Tibial artery (tissue), 4 donors: ENCODE measurements at regions not wholly inside any gene's neighbourhood (a gene's known extent, or its start where the extent isn't known, plus 50 kb on each side); places are given as distances from the start of the nearest gene placed in this dataset.

Experiments used
- DNase-seq, 2 donors: peaks; one replicate each; pipeline ENCODE4 v3.0.0-alpha.2; 2019
- H3K27ac ChIP-seq, 2 donors: fragments of 200-600 bp; sonication (generic) in 1 of 2; 1 replicate in 1 of 2; 2 replicates in 1 of 2; pipeline ENCODE4 v1.5.1; 2018 to 2019; ENCODE audit warnings: mild to moderate bottlenecking in 1 of 2
- H3K27me3 ChIP-seq, 2 donors: fragments of 200-600 bp; sonication (generic) in 1 of 2; one replicate each; pipeline versions ENCODE4 v1.5.1 to v1.6.0; 2016 to 2019
- H3K36me3 ChIP-seq, 3 donors: fragments of 200-600 bp; sonication (generic) in 2 of 3; one replicate each; pipeline ENCODE4 v1.5.1; 2016 to 2019; ENCODE audit warnings: mild to moderate bottlenecking in 2 of 3
- H3K4me1 ChIP-seq, 4 donors: fragments of 200-600 bp; sonication (generic) in 2 of 4; 1 replicate in 3 of 4; 2 replicates in 1 of 4; pipeline ENCODE4 v1.5.1; 2016 to 2019
- H3K4me3 ChIP-seq, 2 donors: fragments of 200-600 bp; sonication (generic) in 1 of 2; 1 replicate in 1 of 2; 2 replicates in 1 of 2; pipeline ENCODE4 v1.5.1; 2018 to 2019; ENCODE audit warnings: mild to moderate bottlenecking in 2 of 2
- H3K9me3 ChIP-seq, 3 donors: fragments of 200-600 bp; sonication (generic) in 1 of 3; one replicate each; pipeline ENCODE4 v1.5.1; 2016 to 2019
- CTCF ChIP-seq, 2 experiments: fragments of 200-600 bp in 1 of 2; fragments of 450-650 bp in 1 of 2; IDR thresholded peaks; one replicate each; pipeline ENCODE4 v1.5.1; 2017 to 2019; ENCODE audit warnings: antibody characterized with exemption in 2 of 2, mild to moderate bottlenecking in 1 of 2, moderate library complexity in 1 of 2
- intact Hi-C: fragments of 100-400 bp; cut with DNase I; formaldehyde crosslinking; loops from one replicate; pipeline ENCODE4 v1.15.0; 2023; ENCODE audit warnings: low total_unique reads

- intact Hi-C loops, result no loop called here
- Histone ChIP-seq H3K36me3 (no peaks in the 10 kb centered on the region), H3K27ac (no peak overlapping the region), H3K4me3 (no peak overlapping the region), H3K9me3 (no peaks in the 10 kb centered on the region), H3K4me1 (no peaks in the 10 kb centered on the region), H3K27me3 (no peaks in the 10 kb centered on the region)
- no peak for DNase-seq
- TF ChIP-seq CTCF (IDR thresholded peaks at IDR 0.05), result no peak
These were observed 50.9 kb upstream of the OLIG3 start for GRCh38 chr6:137545073-137545472.

DNA sequence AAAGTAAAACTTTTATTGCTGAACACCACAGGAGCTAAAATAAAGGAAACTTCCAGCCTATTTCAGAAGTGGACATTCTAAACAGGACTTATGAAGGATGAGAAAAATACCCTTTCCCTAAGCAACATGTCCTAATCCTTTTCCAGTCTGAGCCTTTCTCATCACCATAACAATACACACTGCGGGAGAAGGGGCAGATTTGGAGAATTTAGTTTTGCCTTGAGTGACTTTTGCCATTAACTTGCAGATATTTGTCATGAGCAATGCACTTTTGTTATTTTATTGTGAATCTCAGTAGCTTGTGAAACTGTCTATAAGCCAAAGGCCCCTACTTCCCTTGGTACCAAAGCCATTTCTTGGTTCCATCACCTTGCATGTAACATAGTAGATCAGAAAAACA lies 53.0 kb upstream of the OLIG3 start:
- TF ChIP-seq CTCF (IDR thresholded peaks at IDR 0.05), result no peak
- intact Hi-C loops, result no loop called here
- Histone ChIP-seq H3K27me3 (no peaks in the 10 kb centered on the region), H3K9me3 (no peaks in the 10 kb centered on the region), H3K27ac (no peak overlapping the region), H3K4me1 (no peaks in the 10 kb centered on the region), H3K4me3 (no peak overlapping the region), H3K36me3 (no peaks in the 10 kb centered on the region)
- no peak for DNase-seq

DNA sequence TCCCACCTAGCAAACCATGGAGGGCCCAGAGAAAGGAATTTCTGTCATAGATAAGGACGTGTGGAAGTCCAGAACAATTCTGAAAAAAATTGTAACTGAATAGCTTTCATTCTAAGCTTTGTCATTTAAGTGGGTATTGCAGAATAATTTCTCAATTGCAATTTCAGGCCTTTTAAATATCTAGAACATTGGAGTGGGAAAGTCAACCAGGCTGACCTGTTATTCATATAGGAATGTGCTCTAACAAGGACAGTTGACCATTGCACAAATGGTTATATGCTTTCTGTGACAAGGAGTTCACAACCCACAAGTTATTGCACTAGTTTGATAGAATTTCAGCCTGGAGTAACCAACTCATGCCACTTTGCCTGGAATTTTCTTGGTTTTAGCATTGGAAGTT lies 53.4 kb upstream of the OLIG3 start:
- no peak for DNase-seq
- no peaks in the 10 kb centered on the region for H3K27me3 ChIP-seq
- intact Hi-C loops, result no loop called here
- no peaks in the 10 kb centered on the region for H3K4me1 ChIP-seq
- H3K36me3 ChIP-seq, result no peaks in the 10 kb centered on the region
- H3K27ac ChIP-seq, result no peak overlapping the region
- no peak for TF ChIP-seq CTCF (IDR thresholded peaks at IDR 0.05)
- no peak overlapping the region for H3K4me3 ChIP-seq
- no peaks in the 10 kb centered on the region for H3K9me3 ChIP-seq

DNA sequence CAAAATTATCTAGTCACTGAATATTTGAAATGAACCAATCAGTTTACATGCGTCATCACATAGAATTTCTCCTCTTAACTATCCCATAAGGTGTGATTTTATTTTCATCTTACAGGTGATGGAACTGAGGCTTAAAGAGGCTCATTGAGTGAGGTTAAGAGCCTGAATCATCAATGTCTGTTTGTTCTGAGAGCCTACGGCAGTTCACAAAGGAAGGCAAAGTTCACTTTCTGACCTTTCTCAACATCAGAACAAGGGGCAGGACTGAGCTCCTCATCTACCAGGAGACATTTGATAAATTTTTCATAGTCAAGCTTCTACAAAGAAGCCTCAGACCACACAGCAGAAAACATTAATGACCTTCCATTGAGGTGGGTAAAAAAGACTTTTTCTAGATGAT lies 54.9 kb upstream of the OLIG3 start:
- Histone ChIP-seq H3K36me3 (no peaks in the 10 kb centered on the region), H3K27me3 (no peaks in the 10 kb centered on the region), H3K27ac (no peak overlapping the region), H3K9me3 (no peaks in the 10 kb centered on the region), H3K4me3 (no peak overlapping the region), H3K4me1 (no peaks in the 10 kb centered on the region)
- no peak for TF ChIP-seq CTCF (IDR thresholded peaks at IDR 0.05)
- intact Hi-C loops, result no loop called here
- DNase-seq, result no peak

GRCh38 chr6:137550535-137550934 lies 56.3 kb upstream of the OLIG3 start:
- TF ChIP-seq CTCF (IDR thresholded peaks at IDR 0.05), result no peak
- intact Hi-C loops, result no loop called here
- no peaks in the 10 kb centered on the region for H3K27me3 ChIP-seq
- H3K4me1 ChIP-seq, result no peaks in the 10 kb centered on the region
- H3K9me3 ChIP-seq, result no peaks in the 10 kb centered on the region
- H3K4me3 ChIP-seq, result no peak overlapping the region
- DNase-seq, result no peak
- H3K27ac ChIP-seq, result no peak overlapping the region
- H3K36me3 ChIP-seq, result no peaks in the 10 kb centered on the region

- no peaks in the 10 kb centered on the region for H3K36me3 ChIP-seq
- TF ChIP-seq CTCF (IDR thresholded peaks at IDR 0.05), result no peak
- no peak overlapping the region for H3K27ac ChIP-seq
- no peaks in the 10 kb centered on the region for H3K9me3 ChIP-seq
- intact Hi-C loops, result no loop called here
- H3K27me3 ChIP-seq, result no peaks in the 10 kb centered on the region
- no peak for DNase-seq
- H3K4me3 ChIP-seq, result no peak overlapping the region
- H3K4me1 ChIP-seq, result no peaks in the 10 kb centered on the region
These were observed 58.0 kb upstream of the OLIG3 start for GRCh38 chr6:137552146-137552545.
